DND-41 (cell line): ENCODE measurements at regions not wholly inside any gene's neighbourhood (a gene's known extent, or its start where the extent isn't known, plus 50 kb on each side); places are given as distances from the start of the nearest gene placed in this dataset.
"Not testable (repeated sequence)": the region's sequence is repeated elsewhere in the genome, so short reads cannot be mapped to it uniquely, and the experiment has no call there.

Source experiments
- ATAC-seq: fragments of 200-7000 bp; cut with Tn5 transposase; 3 replicates; pipeline ENCODE4 v1.9.1; 2021; ENCODE audit warnings: low read depth; ENCODE audit not compliant: insufficient read depth
- DNase-seq: peaks from one replicate; pipeline ENCODE4 v3.0.0-alpha.2; 2020
- H2AFZ ChIP-seq: 2 replicates; pipeline ENCODE4 v1.6.0; 2012; ENCODE audit warnings: low read depth, low read length
- H3K27ac ChIP-seq: 2 replicates; pipeline ENCODE4 v1.5.1; 2012; ENCODE audit warnings: low read length, inconsistent platforms
- H3K27me3 ChIP-seq: fragments of 200-600 bp; sonication (generic); 2 replicates; pipeline ENCODE4 v1.6.0; 2012; ENCODE audit warnings: low read length, mild to moderate bottlenecking, inconsistent platforms; ENCODE audit not compliant: insufficient read depth, poor library complexity
- H3K36me3 ChIP-seq: 2 replicates; pipeline ENCODE4 v1.5.1; 2012; ENCODE audit warnings: low read length, inconsistent platforms; ENCODE audit not compliant: insufficient read depth
- H3K4me1 ChIP-seq: 2 replicates; pipeline ENCODE4 v1.5.1; 2012; ENCODE audit warnings: mild to moderate bottlenecking, low read length; ENCODE audit not compliant: insufficient read depth
- H3K4me2 ChIP-seq: 2 replicates; pipeline ENCODE4 v1.6.0; 2012; ENCODE audit warnings: mild to moderate bottlenecking, moderate library complexity, low read length, inconsistent platforms; ENCODE audit not compliant: insufficient read depth
- H3K4me3 ChIP-seq, 2 experiments: fragments of 200-600 bp in 1 of 2; shearing (Covaris generic) in 1 of 2; 2 replicates each; pipeline ENCODE4 v1.5.1; 2012 to 2016; ENCODE audit warnings: inconsistent platforms in 2 of 2, low read length in 2 of 2, mild to moderate bottlenecking in 2 of 2, low read depth in 1 of 2, moderate library complexity in 1 of 2
- H3K79me2 ChIP-seq: 2 replicates; pipeline ENCODE4 v1.6.0; 2012; ENCODE audit warnings: low read length, inconsistent platforms; ENCODE audit not compliant: insufficient read depth
- H3K9ac ChIP-seq: 2 replicates; pipeline ENCODE4 v1.6.0; 2012; ENCODE audit warnings: low read depth, mild to moderate bottlenecking, inconsistent platforms, low read length, moderate library complexity
- H3K9me3 ChIP-seq: 2 replicates; pipeline ENCODE4 v1.5.1; 2012; ENCODE audit warnings: low read length, moderate library complexity, mild to moderate bottlenecking, inconsistent platforms; ENCODE audit not compliant: insufficient read depth, severe bottlenecking
- H4K20me1 ChIP-seq: 2 replicates; pipeline ENCODE4 v1.6.0; 2012; ENCODE audit warnings: low read length; ENCODE audit not compliant: insufficient read depth
- EZH2 ChIP-seq: IDR thresholded peaks from 3 replicates; pipeline ENCODE4 v1.6.1; 2012; ENCODE audit warnings: borderline replicate concordance, low read depth, mild to moderate bottlenecking, moderate library complexity, low read length, inconsistent platforms; ENCODE audit not compliant: severe bottlenecking
- TF ChIP-seq, protein P1 (sequence below): IDR thresholded peaks from 2 replicates; pipeline ENCODE4 v1.5.1; 2012; ENCODE audit warnings: borderline replicate concordance, low read length, moderate library complexity, mild to moderate bottlenecking; ENCODE audit not compliant: poor library complexity, severe bottlenecking; ENCODE audit errors: extremely low read depth

- DNase-seq, result no peak
- Histone ChIP-seq H4K20me1 (no peaks in the 10 kb centered on the region), H3K79me2 (no peaks in the 10 kb centered on the region), H3K27me3 (no peaks in the 10 kb centered on the region), H3K4me3 (no peak overlapping the region), H3K4me1 (no peaks in the 10 kb centered on the region), H3K36me3 (no peaks in the 10 kb centered on the region), H3K4me2 (no peak overlapping the region), H3K9me3 (no peaks in the 10 kb centered on the region), H3K9ac (no peak overlapping the region), H3K27ac (no peak overlapping the region), H2AFZ (no peak overlapping the region)
- no peak for ATAC-seq
- TF ChIP-seq EZH2, result no peak
- TF ChIP-seq, protein P1, sequence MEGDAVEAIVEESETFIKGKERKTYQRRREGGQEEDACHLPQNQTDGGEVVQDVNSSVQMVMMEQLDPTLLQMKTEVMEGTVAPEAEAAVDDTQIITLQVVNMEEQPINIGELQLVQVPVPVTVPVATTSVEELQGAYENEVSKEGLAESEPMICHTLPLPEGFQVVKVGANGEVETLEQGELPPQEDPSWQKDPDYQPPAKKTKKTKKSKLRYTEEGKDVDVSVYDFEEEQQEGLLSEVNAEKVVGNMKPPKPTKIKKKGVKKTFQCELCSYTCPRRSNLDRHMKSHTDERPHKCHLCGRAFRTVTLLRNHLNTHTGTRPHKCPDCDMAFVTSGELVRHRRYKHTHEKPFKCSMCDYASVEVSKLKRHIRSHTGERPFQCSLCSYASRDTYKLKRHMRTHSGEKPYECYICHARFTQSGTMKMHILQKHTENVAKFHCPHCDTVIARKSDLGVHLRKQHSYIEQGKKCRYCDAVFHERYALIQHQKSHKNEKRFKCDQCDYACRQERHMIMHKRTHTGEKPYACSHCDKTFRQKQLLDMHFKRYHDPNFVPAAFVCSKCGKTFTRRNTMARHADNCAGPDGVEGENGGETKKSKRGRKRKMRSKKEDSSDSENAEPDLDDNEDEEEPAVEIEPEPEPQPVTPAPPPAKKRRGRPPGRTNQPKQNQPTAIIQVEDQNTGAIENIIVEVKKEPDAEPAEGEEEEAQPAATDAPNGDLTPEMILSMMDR, result no peak
Measured at GRCh38 chr14:30195941-30196340, 268.3 kb upstream of the PRKD1 start.

DNA sequence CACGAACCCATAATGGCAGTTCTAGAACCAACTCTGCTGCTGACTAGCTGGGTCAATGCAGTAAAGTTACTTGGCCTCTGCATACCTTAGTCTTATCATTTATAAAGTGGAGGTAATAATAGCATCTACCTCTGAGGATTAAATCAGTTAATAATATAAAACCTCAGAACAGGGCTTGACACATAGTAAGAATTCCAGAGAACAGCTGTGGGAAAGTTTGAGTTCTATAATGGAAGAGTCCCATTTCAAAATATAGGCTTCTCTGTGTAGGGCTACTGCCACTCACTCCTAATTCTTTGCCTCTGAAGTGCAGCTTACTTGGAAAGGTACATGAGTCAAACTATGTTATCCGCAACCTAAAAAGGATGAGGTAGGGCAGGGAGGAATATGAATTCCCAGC lies 269.2 kb upstream of the PRKD1 start:
- DNase-seq, result no peak
- no peak overlapping the region for H3K27ac ChIP-seq
- no peaks in the 10 kb centered on the region for H3K9me3 ChIP-seq
- no peak overlapping the region for H3K9ac ChIP-seq
- TF ChIP-seq EZH2, result no peak
- TF ChIP-seq, protein P1, result no peak
- no peaks in the 10 kb centered on the region for H4K20me1 ChIP-seq
- no peaks in the 10 kb centered on the region for H3K36me3 ChIP-seq
- no peak overlapping the region for H3K4me3 ChIP-seq
- no peak for ATAC-seq
- H2AFZ ChIP-seq, result no peak overlapping the region
- no peak overlapping the region for H3K4me2 ChIP-seq
- no peaks in the 10 kb centered on the region for H3K27me3 ChIP-seq
- H3K4me1 ChIP-seq, result no peaks in the 10 kb centered on the region
- no peaks in the 10 kb centered on the region for H3K79me2 ChIP-seq

- H2AFZ ChIP-seq, H3K9ac ChIP-seq, H3K9me3 ChIP-seq, H3K27ac ChIP-seq, ATAC-seq, H3K4me3 ChIP-seq, H4K20me1 ChIP-seq, H3K79me2 ChIP-seq, H3K27me3 ChIP-seq, DNase-seq, H3K4me1 ChIP-seq, H3K4me2 ChIP-seq, H3K36me3 ChIP-seq: not testable (repeated sequence)
Measured at GRCh38 chr14:30198720-30199119, 271.1 kb upstream of the PRKD1 start.

DNA sequence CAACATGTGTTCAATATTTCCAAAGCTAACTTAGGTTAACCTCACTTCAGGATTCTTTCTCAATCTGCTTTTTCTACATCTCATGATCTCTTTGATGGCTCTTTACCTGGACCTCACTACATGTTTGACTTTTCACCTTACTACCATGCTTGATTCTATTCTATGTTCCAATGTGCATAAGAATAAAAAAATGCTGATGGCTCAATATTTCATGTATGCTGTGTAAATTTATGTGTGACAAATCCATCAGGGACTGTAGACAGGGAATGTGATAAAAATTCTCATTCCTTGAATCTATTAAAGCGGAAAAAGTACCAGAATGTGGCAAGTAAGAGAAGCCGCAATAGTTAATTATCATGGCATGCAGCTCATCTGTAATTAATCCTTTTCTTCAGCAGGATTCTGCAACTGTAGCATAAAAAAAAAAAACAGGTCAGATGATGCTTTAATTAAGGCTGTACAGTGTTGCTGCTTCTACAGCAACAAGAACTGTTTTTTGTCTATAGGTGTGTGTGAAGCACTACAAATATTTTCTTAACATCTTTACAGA lies 276.9 kb upstream of the PRKD1 start:
- no peak for TF ChIP-seq EZH2
- TF ChIP-seq, protein P1, result no peak

More for the DNA sequence above, 276.9 kb upstream of the PRKD1 start:
- Histone ChIP-seq H3K9ac (no peak overlapping the region), H3K4me3 (no peak overlapping the region), H3K27ac (no peak overlapping the region), H3K9me3 (no peaks in the 10 kb centered on the region), H3K36me3 (no peaks in the 10 kb centered on the region), H4K20me1 (no peaks in the 10 kb centered on the region), H3K79me2 (no peaks in the 10 kb centered on the region), H3K27me3 (no peaks in the 10 kb centered on the region), H3K4me1 (no peaks in the 10 kb centered on the region), H3K4me2 (no peak overlapping the region), H2AFZ (no peak overlapping the region)
- DNase-seq (no peak), ATAC-seq (no peak)
